ENCODE measurements at regions not wholly inside any gene's neighbourhood (a gene's known extent, or its start where the extent isn't known, plus 50 kb on each side); places are given as distances from the start of the nearest gene placed in this dataset.

GRCh38 chr3:147915057-147915456 is 505.9 kb downstream of the ZIC1 start:
- H3K27me3 Mint-ChIP-seq = no peaks in the 10 kb centered on the region
- CTCF ChIA-PET = no interaction called here

GRCh38 chr3:147919496-147919895 is 510.3 kb downstream of the ZIC1 start:
- intact Hi-C loops (cut with DNase I, micrococcal nuclease) = no loop called here
- H3K27me3 ChIP-seq (ENCODE audit: control insufficient read depth in 1 of 2, insufficient read depth in 2 of 2, low read length in 2 of 2) = no peaks in the 10 kb centered on the region
- Mint-ChIP-seq H3K27me3 (no peaks in the 10 kb centered on the region), H3K4me3 (no peak overlapping the region), H3K9me3 (peaks cover 3% of the 10 kb centered on the region), H3K36me3 (ENCODE audit: low read depth) (no peaks in the 10 kb centered on the region), H3K4me1 (ENCODE audit: low read depth) (no peaks in the 10 kb centered on the region), H3K27ac (no peak overlapping the region)
- H3K27ac ChIP-seq (ENCODE audit: low read depth in 1 of 2, low read length in 2 of 2) = no peak overlapping the region
- CTCF ChIA-PET = no interaction called here
- H3K4me3 ChIP-seq (ENCODE audit: low read length) = no peak overlapping the region
- H3K9me3 ChIP-seq (ENCODE audit: control insufficient read depth in 1 of 2, insufficient read depth in 1 of 2, low read length in 2 of 2) = peaks cover 0 to 5% of the 10 kb centered on the region in 2 experiments
- H3K4me1 ChIP-seq (ENCODE audit: insufficient read depth, low read length) = no peaks in the 10 kb centered on the region
- ATAC-seq (ENCODE audit: poor library complexity) (no peak), DNase-seq (no peak)
- no peaks in the 10 kb centered on the region for H3K36me3 ChIP-seq (ENCODE audit: insufficient read depth, low read length)
- POLR2A ChIA-PET = no interaction called here
- TF ChIP-seq CTCF (IDR thresholded peaks at IDR 0.05) = no peak

More at GRCh38 chr3:147915057-147915456, 505.9 kb downstream of the ZIC1 start:
- POLR2A ChIA-PET = no interaction called here
- Histone ChIP-seq H3K4me3 (ENCODE audit: low read length) (no peak overlapping the region), H3K27me3 (ENCODE audit: control insufficient read depth in 1 of 2, insufficient read depth in 2 of 2, low read length in 2 of 2) (no peaks in the 10 kb centered on the region), H3K9me3 (ENCODE audit: control insufficient read depth in 1 of 2, insufficient read depth in 1 of 2, low read length in 2 of 2) (peaks cover 0 to 10% of the 10 kb centered on the region in 2 experiments), H3K27ac (ENCODE audit: low read depth in 1 of 2, low read length in 2 of 2) (no peak overlapping the region), H3K4me1 (ENCODE audit: insufficient read depth, low read length) (no peaks in the 10 kb centered on the region), H3K36me3 (ENCODE audit: insufficient read depth, low read length) (no peaks in the 10 kb centered on the region)
- no peak for TF ChIP-seq CTCF (IDR thresholded peaks at IDR 0.05)
- DNase-seq = no peak
- H3K4me3 Mint-ChIP-seq = no peak overlapping the region
- H3K27ac Mint-ChIP-seq = no peak overlapping the region
- H3K4me1 Mint-ChIP-seq (ENCODE audit: low read depth) = no peaks in the 10 kb centered on the region
- no peak for ATAC-seq (ENCODE audit: poor library complexity)
- peaks cover 8% of the 10 kb centered on the region for H3K9me3 Mint-ChIP-seq
- H3K36me3 Mint-ChIP-seq (ENCODE audit: low read depth) = no peaks in the 10 kb centered on the region
- intact Hi-C loops (cut with DNase I, micrococcal nuclease) = no loop called here

- no peak overlapping the region for H3K27ac Mint-ChIP-seq
Measured at GRCh38 chr3:147921051-147921450, 511.9 kb downstream of the ZIC1 start.

More at GRCh38 chr3:147921051-147921450, 511.9 kb downstream of the ZIC1 start:
- Mint-ChIP-seq H3K4me3 (no peak overlapping the region), H3K9me3 (no peaks in the 10 kb centered on the region), H3K4me1 (ENCODE audit: low read depth) (no peaks in the 10 kb centered on the region), H3K36me3 (ENCODE audit: low read depth) (no peaks in the 10 kb centered on the region), H3K27me3 (no peaks in the 10 kb centered on the region)
- ChIA-PET POLR2A (no interaction called here), CTCF (no interaction called here)
- Histone ChIP-seq H3K9me3 (ENCODE audit: control insufficient read depth in 1 of 2, insufficient read depth in 1 of 2, low read length in 2 of 2) (peaks cover 0 to 5% of the 10 kb centered on the region in 2 experiments), H3K27me3 (ENCODE audit: control insufficient read depth in 1 of 2, insufficient read depth in 2 of 2, low read length in 2 of 2) (no peaks in the 10 kb centered on the region), H3K27ac (ENCODE audit: low read depth in 1 of 2, low read length in 2 of 2) (no peak overlapping the region), H3K36me3 (ENCODE audit: insufficient read depth, low read length) (no peaks in the 10 kb centered on the region), H3K4me3 (ENCODE audit: low read length) (no peak overlapping the region), H3K4me1 (ENCODE audit: insufficient read depth, low read length) (no peaks in the 10 kb centered on the region)
- intact Hi-C loops (cut with DNase I, micrococcal nuclease) = no loop called here
- DNase-seq = no peak
- ATAC-seq (ENCODE audit: poor library complexity) = no peak
- TF ChIP-seq CTCF (IDR thresholded peaks at IDR 0.05) = no peak

Data from CD4-positive, alpha-beta T cell (primary cell).